ENCODE measurements at regions not wholly inside any gene's neighbourhood (a gene's known extent, or its start where the extent isn't known, plus 50 kb on each side); places are given as distances from the start of the nearest gene placed in this dataset.
"Not testable (repeated sequence)": the region's sequence is repeated elsewhere in the genome, so short reads cannot be mapped to it uniquely, and the experiment has no call there.

DNA sequence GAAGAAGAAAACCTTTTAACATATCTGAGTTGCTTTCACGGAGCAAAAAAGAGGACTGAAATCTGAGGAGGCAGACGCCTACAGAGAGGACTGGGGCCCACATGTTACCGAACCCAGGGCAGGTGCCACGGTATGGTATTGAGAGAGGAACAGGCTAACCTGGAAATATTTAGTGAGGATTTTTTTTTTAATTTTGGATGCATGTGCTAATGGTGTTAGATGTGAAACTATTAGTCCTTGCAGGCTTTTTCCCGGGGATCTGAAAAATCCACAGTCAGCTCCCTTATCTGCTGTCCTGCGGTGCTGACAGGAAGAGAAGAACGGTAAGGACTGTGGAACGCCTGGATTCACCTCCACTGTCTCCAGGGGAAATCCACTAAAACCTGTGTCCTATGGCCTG, 819.7 kb downstream of the TMEM121 start:
- TF ChIP-seq, protein P1, sequence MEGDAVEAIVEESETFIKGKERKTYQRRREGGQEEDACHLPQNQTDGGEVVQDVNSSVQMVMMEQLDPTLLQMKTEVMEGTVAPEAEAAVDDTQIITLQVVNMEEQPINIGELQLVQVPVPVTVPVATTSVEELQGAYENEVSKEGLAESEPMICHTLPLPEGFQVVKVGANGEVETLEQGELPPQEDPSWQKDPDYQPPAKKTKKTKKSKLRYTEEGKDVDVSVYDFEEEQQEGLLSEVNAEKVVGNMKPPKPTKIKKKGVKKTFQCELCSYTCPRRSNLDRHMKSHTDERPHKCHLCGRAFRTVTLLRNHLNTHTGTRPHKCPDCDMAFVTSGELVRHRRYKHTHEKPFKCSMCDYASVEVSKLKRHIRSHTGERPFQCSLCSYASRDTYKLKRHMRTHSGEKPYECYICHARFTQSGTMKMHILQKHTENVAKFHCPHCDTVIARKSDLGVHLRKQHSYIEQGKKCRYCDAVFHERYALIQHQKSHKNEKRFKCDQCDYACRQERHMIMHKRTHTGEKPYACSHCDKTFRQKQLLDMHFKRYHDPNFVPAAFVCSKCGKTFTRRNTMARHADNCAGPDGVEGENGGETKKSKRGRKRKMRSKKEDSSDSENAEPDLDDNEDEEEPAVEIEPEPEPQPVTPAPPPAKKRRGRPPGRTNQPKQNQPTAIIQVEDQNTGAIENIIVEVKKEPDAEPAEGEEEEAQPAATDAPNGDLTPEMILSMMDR (IDR thresholded peaks at IDR 0.05; ENCODE audit: control insufficient read depth, insufficient read depth, low read depth, low read length, missing control alignments), result no peak
- no peak for DNase-seq (ENCODE audit: low read depth)
- no peak overlapping the region for H3K4me3 ChIP-seq (ENCODE audit: control insufficient read depth, low read depth, low read length)

DNA sequence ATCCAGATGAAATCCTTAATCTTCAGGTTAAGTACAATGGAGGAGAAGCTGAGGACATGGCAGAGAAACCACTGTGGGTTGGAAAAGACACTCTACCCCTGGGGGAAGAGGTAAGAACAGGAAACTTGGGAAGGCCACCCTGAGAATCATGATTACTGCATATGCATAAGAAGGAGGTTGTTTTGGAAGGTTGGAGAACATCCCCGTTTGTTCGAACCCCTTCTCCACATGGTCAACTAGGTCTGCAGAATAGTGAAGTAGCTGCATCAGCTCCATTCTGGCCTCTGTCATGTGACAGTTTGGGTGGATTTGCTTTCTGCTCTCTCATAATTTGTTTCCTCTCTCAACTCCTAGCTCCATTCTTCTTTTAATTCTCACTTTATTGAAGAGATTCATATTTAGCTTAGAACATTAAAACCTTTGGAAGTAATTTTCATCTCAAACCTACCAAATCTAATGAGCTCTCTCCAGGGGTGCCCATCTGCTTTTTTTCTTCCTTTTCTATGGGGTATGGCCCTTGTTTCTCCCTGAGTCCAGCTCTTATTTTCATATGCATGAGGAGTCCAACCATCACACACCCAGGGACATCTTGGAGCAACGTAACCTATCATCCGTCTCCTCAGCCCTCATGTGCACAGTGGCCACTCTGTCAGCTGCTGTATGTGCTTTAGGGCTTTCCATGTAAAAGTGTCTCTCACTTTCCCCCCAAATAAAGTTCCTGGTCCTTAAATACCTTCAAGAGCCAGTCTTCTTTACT, 820.3 kb downstream of the TMEM121 start:
- TF ChIP-seq, protein P1 (IDR thresholded peaks at IDR 0.05; ENCODE audit: control insufficient read depth, insufficient read depth, low read depth, low read length, missing control alignments), result no peak
- DNase-seq (ENCODE audit: low read depth), result no peak
- no peak overlapping the region for H3K4me3 ChIP-seq (ENCODE audit: control insufficient read depth, low read depth, low read length)

DNA sequence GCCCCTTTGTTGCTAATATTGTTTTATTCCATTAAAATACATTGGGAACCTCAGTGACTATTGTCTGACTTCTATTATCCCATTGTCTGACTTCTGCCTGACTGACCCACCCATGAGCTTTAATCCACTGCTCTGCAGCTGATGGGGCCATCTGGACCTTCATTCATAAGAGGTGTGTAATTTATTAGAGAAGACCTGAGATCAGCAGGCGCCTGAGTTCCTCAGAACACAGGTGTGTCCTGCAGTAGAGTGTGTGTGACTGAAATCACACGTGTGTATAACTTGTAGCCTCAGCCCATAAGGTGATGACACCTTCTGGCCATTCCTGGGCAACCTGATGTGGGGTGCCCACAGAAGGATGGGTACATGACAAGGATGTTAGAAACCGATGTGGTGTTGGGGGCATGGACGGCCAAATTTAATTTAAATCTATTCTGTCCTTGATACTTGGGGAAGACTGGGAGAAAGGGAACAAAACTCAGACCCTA, 821.0 kb downstream of the TMEM121 start:
- no peak for DNase-seq (ENCODE audit: low read depth)
- H3K4me3 ChIP-seq (ENCODE audit: control insufficient read depth, low read depth, low read length), result no peak overlapping the region
- TF ChIP-seq, protein P1 (IDR thresholded peaks at IDR 0.05; ENCODE audit: control insufficient read depth, insufficient read depth, low read depth, low read length, missing control alignments), result no peak

DNA sequence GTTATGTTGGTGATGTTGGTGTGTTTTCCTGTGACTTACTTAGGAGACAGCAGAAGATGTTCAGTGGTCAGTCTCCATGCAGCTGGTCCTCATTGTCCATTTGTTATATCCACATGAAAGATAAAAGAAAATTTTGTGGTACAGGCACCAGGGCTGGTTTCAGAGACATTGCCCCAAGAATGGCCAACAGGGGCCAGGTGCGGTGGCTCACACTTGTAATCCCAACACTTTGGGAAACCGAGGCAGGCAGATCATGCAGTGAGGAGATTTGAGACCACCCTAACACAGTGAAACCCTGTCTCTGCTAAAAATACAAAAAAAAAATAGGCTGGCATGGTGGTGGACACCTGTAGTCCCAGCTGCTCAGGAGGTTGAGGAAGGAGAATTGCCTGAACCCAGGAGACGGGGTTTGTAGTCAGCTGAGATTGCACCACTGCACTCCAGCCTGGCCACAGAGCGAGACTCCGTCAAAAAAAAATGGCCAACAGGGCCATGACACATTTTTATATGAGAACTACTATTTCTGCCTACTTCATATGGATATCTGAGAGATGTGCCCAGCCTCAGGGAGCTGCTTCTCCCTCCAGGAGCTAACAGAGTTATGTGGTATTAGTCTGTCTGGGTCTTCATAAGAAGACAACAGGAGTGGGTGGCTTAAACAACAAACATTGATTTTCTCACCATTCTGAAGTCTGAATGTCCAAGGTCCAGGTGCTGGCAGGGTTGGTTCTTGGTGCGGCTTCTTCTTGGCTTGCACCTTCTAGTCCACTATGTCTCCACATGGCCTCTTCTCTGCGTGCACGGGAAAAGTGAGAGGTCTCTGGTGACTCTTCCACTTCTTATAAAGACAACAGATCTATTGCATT, 821.7 kb downstream of the TMEM121 start:
- TF ChIP-seq, protein P1 (IDR thresholded peaks at IDR 0.05; ENCODE audit: control insufficient read depth, insufficient read depth, low read depth, low read length, missing control alignments), result no peak
- DNase-seq (ENCODE audit: low read depth), result no peak
- H3K4me3 ChIP-seq (ENCODE audit: control insufficient read depth, low read depth, low read length), result no peak overlapping the region

DNA sequence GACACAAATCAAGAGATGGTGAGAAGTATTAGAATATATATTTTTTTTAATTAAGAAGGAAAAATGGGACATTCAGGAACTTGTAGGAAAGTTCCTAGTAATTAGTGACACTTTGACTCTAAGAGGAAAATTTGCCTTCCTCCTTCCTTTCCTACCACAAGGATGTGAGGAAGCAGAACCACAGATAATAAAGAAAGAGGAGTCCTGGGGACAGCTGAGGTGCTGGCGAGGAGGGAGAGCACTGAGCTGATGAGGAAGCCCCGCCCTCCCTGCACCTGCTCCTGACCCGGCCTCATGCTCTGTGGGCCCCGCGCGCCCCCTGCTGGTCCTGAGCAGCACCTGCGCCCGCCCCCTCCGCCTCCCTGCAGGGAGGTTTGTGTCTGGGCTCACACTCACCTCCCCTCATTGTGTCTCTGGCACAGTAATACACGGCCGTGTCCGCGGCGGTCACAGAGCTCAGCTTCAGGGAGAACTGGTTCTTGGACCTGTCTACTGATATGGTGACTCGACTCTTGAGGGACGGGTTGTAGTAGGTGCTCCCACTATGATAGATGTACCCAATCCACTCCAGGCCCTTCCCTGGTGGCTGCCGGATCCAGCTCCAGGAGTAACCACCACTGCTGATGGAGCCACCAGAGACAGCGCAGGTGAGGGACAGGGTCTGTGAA, 822.6 kb downstream of the TMEM121 start:
- H3K4me3 ChIP-seq (ENCODE audit: control insufficient read depth, low read depth, low read length); DNase-seq (ENCODE audit: low read depth): not testable (repeated sequence)

- DNase-seq (ENCODE audit: low read depth); H3K4me3 ChIP-seq (ENCODE audit: control insufficient read depth, low read depth, low read length): not testable (repeated sequence)
Measured at GRCh38 chr14:106349678-106350457, 823.5 kb downstream of the TMEM121 start.

GRCh38 chr14:106355007-106355791, 828.8 kb downstream of the TMEM121 start:
- H3K4me3 ChIP-seq (ENCODE audit: control insufficient read depth, low read depth, low read length); DNase-seq (ENCODE audit: low read depth): not testable (repeated sequence)

DNA sequence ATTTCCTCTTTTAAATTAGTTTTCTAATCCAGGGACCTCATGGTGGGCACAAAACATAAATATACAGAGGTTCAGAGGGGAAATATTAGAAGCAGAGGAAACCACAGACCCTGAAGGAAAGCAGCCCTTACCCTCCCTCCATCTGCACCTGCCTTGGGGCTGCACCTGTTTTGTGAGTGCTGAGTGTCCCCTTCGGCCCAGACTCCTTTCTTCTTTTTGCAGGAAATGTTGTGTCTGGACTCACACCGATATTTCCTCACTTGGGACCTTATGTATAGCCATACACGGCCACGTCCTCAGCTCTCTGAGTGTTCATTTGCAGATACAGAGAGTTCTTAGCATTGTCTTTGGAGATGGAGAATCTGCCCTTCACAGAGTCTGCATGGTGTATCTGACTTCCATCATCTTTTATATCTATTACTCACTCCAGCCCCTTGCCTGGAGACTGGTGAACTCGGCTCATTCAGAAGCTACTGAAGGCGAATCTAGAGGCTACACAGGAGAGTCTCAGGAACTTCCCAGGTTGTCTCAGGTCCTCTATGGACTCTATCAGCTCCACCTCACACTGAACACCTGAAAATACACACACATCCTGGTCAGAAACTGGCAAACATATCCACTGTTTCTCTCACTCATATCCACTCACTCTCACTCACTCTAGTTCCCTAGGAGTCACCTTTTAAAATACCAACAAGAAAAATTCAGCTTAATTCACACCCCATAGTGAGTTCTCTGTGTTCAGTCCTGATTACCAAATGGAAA, 829.7 kb downstream of the TMEM121 start:
- H3K4me3 ChIP-seq (ENCODE audit: control insufficient read depth, low read depth, low read length); DNase-seq (ENCODE audit: low read depth): not testable (repeated sequence)

GRCh38 chr14:106356643-106356930, 830.2 kb downstream of the TMEM121 start:
- not testable (repeated sequence) for DNase-seq (ENCODE audit: low read depth); H3K4me3 ChIP-seq (ENCODE audit: control insufficient read depth, low read depth, low read length)

DNA sequence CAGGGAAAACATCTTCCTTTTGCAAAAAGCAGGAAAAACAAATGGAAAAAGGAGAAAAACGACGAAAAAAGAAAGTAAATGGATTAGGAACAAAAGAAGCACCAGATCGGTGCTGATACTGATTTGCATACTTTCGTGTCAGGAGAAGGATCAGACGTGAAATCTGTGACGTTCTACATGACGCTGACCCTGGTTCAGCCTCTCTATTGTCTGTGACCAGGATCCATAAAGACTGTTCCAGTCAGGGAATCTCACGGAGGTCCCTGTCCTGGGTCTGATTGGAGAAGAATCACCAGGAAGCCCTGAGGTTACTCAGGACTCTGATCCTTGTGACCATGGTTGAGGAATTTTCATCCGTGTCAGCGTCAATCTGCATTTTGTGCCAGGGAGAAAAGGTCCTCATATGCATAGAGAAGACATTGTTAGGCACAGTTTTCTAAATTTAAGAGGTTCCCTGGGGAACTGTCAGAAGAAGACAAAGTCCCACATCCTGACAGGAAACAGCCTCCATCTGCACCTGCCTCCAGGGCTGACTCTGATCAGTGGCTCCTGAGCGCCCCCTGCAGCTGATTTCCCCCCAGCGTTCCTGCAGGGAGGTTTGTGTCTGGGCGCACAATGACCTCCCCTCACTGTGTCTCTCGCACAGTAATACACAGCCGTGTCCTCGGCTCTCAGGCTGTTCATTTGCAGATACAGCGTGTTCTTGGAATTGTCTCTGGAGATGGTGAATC, 832.9 kb downstream of the TMEM121 start:
- H3K4me3 ChIP-seq (ENCODE audit: control insufficient read depth, low read depth, low read length); DNase-seq (ENCODE audit: low read depth): not testable (repeated sequence)
